Smooth muscle cell (in vitro differentiated cells): ENCODE measurements at regions not wholly inside any gene's neighbourhood (a gene's known extent, or its start where the extent isn't known, plus 50 kb on each side); places are given as distances from the start of the nearest gene placed in this dataset.

ENCODE experiments used
- DNase-seq: peaks from one replicate; lab custom pipeline; 2025; ENCODE audit not compliant: unreplicated experiment; lab: John Stamatoyannopoulos, UW
- H2AFZ ChIP-seq: fragments of 200-600 bp; sonication (generic); 2 replicates; pipeline ENCODE4 v1.6.0; 2016; ENCODE audit warnings: antibody characterized with exemption, low read depth, mild to moderate bottlenecking
- H3F3A ChIP-seq: fragments of 200-600 bp; sonication (generic); 2 replicates; pipeline ENCODE4 v1.6.0; 2017; ENCODE audit warnings: antibody characterized with exemption, low read depth
- H3K27ac ChIP-seq: fragments of 200-600 bp; sonication (generic); 2 replicates; pipeline ENCODE4 v1.5.1; 2016; ENCODE audit warnings: low read depth, mild to moderate bottlenecking
- H3K27me3 ChIP-seq: fragments of 200-600 bp; sonication (generic); 2 replicates; pipeline ENCODE4 v1.6.1; 2016; ENCODE audit warnings: low read depth, mild to moderate bottlenecking
- H3K36me3 ChIP-seq: fragments of 200-600 bp; sonication (generic); 2 replicates; pipeline ENCODE4 v1.5.1; 2016; ENCODE audit warnings: low read depth
- H3K4me1 ChIP-seq: fragments of 200-600 bp; sonication (generic); 2 replicates; pipeline ENCODE4 v1.5.1; 2016; ENCODE audit warnings: low read depth
- H3K4me2 ChIP-seq: fragments of 200-600 bp; sonication (generic); 2 replicates; pipeline ENCODE4 v1.6.0; 2016; ENCODE audit warnings: mild to moderate bottlenecking
- H3K4me3 ChIP-seq: fragments of 200-600 bp; sonication (generic); 2 replicates; pipeline ENCODE4 v1.5.1; 2016; ENCODE audit warnings: mild to moderate bottlenecking
- H3K79me2 ChIP-seq: fragments of 200-600 bp; sonication (generic); 2 replicates; pipeline ENCODE4 v1.6.0; 2016; ENCODE audit warnings: low read depth, mild to moderate bottlenecking
- H3K9ac ChIP-seq: fragments of 200-600 bp; sonication (generic); 2 replicates; pipeline ENCODE4 v1.6.0; 2016; ENCODE audit warnings: low read depth
- H3K9me3 ChIP-seq: fragments of 200-600 bp; sonication (generic); replicated peaks from 2 replicates; pipeline ENCODE4 v1.5.1; 2016; ENCODE audit warnings: low read depth
- H4K20me1 ChIP-seq: fragments of 200-600 bp; sonication (generic); 2 replicates; pipeline ENCODE4 v1.6.0; 2016; ENCODE audit warnings: low read depth
- WGBS: methylation state at CpG from one replicate; pipeline ENCODE4 v1.1.7; 2016; ENCODE audit warnings: low lambda C conversion rate; 5-methylcytosine and 5-hydroxymethylcytosine counted together
- TF ChIP-seq, protein P1 (sequence below): fragments of 200-600 bp; sonication (generic); IDR thresholded peaks from 2 replicates; pipeline ENCODE4 v1.5.1; 2017; ENCODE audit warnings: borderline replicate concordance, mild to moderate bottlenecking, antibody characterized with exemption; ENCODE audit not compliant: insufficient read depth, poor library complexity, severe bottlenecking

DNA sequence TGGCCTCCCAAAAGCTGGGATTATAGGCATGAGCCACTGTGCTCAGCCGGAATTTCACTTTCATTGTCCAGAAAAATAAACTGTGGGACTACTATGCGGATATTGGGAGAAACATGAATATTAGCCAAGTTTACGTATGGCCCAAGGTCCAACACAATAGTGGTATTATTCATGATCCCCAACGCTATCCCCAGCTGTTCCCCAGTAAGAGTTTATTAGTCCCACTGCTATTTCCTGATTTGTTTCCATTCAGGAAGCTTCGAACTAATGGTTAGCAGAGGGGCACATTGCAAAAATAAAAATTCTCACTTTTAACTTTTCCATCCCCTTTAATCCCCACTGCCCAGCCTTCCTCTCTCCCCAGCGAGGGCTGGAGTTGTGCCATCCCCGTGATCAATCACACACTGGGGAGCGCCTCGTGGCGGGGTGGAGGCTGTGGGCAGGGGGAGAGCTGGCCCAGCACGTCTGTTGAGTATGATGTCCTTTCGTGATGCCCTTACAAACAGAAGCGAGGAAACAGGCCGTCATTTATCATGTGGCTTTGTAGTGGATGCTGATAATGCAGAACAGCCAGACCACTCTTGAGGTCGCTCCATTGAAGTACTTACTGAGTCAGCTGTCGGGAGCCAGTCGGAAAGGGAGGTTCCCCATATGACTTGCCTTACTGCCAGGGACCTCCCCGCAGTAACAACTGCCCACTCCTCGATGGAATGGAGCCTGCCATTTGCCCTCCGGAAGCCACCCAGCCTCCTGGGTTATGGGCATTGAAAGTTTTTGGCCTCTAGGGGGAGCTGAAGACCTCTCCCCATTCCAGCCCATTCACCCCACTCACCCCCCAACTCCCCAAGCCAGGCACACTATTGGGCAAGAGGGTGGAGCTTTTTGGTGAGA, 117.0 kb downstream of the KDR start:
- Histone ChIP-seq H3K27me3 (no peaks in the 10 kb centered on the region), H3K9ac (no peak overlapping the region), H3K27ac (no peak overlapping the region), H4K20me1 (no peaks in the 10 kb centered on the region), H3K4me1 (no peaks in the 10 kb centered on the region), H3K79me2 (no peaks in the 10 kb centered on the region), H3K4me3 (no peak overlapping the region), H3K4me2 (no peak overlapping the region), H3F3A (no peaks in the 10 kb centered on the region), H2AFZ (no peak overlapping the region), H3K9me3 (no peaks in the 10 kb centered on the region), H3K36me3 (no peaks in the 10 kb centered on the region)
- TF ChIP-seq, protein P1, sequence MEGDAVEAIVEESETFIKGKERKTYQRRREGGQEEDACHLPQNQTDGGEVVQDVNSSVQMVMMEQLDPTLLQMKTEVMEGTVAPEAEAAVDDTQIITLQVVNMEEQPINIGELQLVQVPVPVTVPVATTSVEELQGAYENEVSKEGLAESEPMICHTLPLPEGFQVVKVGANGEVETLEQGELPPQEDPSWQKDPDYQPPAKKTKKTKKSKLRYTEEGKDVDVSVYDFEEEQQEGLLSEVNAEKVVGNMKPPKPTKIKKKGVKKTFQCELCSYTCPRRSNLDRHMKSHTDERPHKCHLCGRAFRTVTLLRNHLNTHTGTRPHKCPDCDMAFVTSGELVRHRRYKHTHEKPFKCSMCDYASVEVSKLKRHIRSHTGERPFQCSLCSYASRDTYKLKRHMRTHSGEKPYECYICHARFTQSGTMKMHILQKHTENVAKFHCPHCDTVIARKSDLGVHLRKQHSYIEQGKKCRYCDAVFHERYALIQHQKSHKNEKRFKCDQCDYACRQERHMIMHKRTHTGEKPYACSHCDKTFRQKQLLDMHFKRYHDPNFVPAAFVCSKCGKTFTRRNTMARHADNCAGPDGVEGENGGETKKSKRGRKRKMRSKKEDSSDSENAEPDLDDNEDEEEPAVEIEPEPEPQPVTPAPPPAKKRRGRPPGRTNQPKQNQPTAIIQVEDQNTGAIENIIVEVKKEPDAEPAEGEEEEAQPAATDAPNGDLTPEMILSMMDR = peak; percentile 24
- WGBS = 61% methylated on average over 20 of the region's 20 CpGs
- DNase-seq = no peak

DNA sequence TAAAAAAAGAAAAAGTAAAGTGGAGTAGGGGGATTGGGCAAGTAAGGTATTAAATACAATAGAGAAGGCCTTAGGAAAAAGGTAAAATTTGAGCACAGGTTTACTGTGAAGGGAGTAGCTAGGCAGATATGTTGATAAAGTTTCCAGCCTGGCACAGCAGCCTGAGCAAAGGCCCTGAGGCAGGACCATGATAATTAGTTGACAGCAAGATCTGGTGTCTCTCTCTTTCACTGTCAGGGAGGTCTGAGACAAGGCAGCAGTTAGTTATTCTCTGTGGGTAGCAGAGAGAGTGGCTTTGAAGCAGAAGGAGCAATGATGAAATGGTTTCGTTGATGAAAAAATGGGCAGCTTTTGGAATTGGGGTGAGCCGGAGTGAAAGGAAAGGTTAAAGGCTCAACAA, 119.5 kb downstream of the KDR start:
- no peaks in the 10 kb centered on the region for H3K9me3 ChIP-seq
- H3K9ac ChIP-seq = no peak overlapping the region
- H4K20me1 ChIP-seq = no peaks in the 10 kb centered on the region
- no peaks in the 10 kb centered on the region for H3F3A ChIP-seq
- TF ChIP-seq, protein P1 = no peak
- no peak overlapping the region for H3K27ac ChIP-seq
- no peak overlapping the region for H3K4me3 ChIP-seq
- no peaks in the 10 kb centered on the region for H3K4me1 ChIP-seq
- no peaks in the 10 kb centered on the region for H3K36me3 ChIP-seq
- H3K79me2 ChIP-seq = no peaks in the 10 kb centered on the region
- WGBS = 86% methylated on average over 2 of the region's 2 CpGs
- no peak overlapping the region for H2AFZ ChIP-seq
- no peak for DNase-seq
- H3K27me3 ChIP-seq = no peaks in the 10 kb centered on the region
- no peak overlapping the region for H3K4me2 ChIP-seq

DNA sequence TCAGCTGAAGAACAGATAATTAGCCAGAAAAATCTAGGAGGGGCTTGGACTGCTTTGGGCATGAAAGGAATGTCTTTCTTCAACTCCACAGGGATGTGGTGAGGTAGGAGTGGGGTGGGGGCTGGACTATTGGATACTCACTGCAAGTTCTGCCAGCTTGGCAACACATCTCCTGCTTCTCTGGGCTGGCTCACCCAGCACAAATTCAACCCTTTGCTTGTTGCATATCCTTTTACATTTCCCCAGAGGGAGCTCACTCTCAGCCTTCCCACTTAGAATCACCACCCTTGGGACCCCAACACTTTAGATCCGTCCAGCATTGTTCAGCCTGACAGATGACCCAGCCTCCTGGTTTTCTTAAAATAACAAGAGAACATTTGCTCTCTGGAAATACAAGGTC, 120.6 kb downstream of the KDR start:
- WGBS = 81% methylated on average over 1 of the region's 1 CpG
- H3K9me3 ChIP-seq = no peaks in the 10 kb centered on the region
- no peak overlapping the region for H3K9ac ChIP-seq
- no peaks in the 10 kb centered on the region for H3F3A ChIP-seq
- no peaks in the 10 kb centered on the region for H3K4me1 ChIP-seq
- no peak overlapping the region for H3K4me2 ChIP-seq
- H3K36me3 ChIP-seq = no peaks in the 10 kb centered on the region
- H3K27ac ChIP-seq = no peak overlapping the region
- H3K79me2 ChIP-seq = no peaks in the 10 kb centered on the region
- no peak overlapping the region for H3K4me3 ChIP-seq
- no peak overlapping the region for H2AFZ ChIP-seq
- no peaks in the 10 kb centered on the region for H4K20me1 ChIP-seq
- no peak for DNase-seq
- TF ChIP-seq, protein P1 = no peak
- H3K27me3 ChIP-seq = no peaks in the 10 kb centered on the region

DNA sequence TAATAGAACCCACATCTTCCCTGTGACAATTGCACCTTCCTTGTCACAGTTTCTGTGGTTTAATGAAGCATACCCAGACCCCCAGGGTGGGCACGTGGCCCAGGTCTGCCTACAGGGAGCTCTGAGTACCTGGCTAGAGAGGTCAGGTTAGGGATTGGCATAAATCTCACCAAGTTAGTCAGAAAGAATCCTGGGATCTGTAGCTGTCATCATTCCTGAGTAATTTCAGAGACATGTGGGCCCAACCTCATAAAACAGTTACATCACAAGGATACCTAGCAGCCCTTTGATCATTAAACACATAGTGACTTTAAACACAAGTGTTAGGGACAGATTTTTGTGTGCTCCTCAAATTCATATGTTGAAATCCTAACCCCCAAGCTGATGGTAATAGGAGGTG, 123.0 kb downstream of the KDR start:
- H4K20me1 ChIP-seq = no peaks in the 10 kb centered on the region
- H3K4me2 ChIP-seq = no peak overlapping the region
- H3K9ac ChIP-seq = no peak overlapping the region
- no peaks in the 10 kb centered on the region for H3K27me3 ChIP-seq
- no peak overlapping the region for H2AFZ ChIP-seq
- H3K4me3 ChIP-seq = no peak overlapping the region
- no peaks in the 10 kb centered on the region for H3K36me3 ChIP-seq
- H3K79me2 ChIP-seq = no peaks in the 10 kb centered on the region
- TF ChIP-seq, protein P1 = no peak
- H3K27ac ChIP-seq = no peak overlapping the region
- H3F3A ChIP-seq = no peaks in the 10 kb centered on the region
- WGBS = 65% methylated on average over 1 of the region's 1 CpG
- no peaks in the 10 kb centered on the region for H3K9me3 ChIP-seq
- DNase-seq = no peak
- no peaks in the 10 kb centered on the region for H3K4me1 ChIP-seq
